ENCODE measurements at regions not wholly inside any gene's neighbourhood (a gene's known extent, or its start where the extent isn't known, plus 50 kb on each side); places are given as distances from the start of the nearest gene placed in this dataset.

- no peak for TF ChIP-seq CTCF (IDR thresholded peaks at IDR 0.05; ENCODE audit: low read length, missing control alignments)
- no peak for DNase-seq (ENCODE audit: low read depth)
- H3K4me3 ChIP-seq (replicated peaks; ENCODE audit: low read depth, low read length): no peak overlapping the region
Observed at GRCh38 chr13:73220966-73221720, 162.3 kb downstream of the KLF5 start.

GRCh38 chr13:73218181-73218580 is 159.4 kb downstream of the KLF5 start:
- DNase-seq (ENCODE audit: low read depth): no peak
- TF ChIP-seq CTCF (IDR thresholded peaks at IDR 0.05; ENCODE audit: low read length, missing control alignments): no peak
- no peak overlapping the region for H3K4me3 ChIP-seq (replicated peaks; ENCODE audit: low read depth, low read length)

- no peak for DNase-seq (ENCODE audit: low read depth)
- TF ChIP-seq CTCF (IDR thresholded peaks at IDR 0.05; ENCODE audit: low read length, missing control alignments): no peak
- no peak overlapping the region for H3K4me3 ChIP-seq (replicated peaks; ENCODE audit: low read depth, low read length)
Observed at GRCh38 chr13:73216381-73216831, 157.6 kb downstream of the KLF5 start.

- no peak overlapping the region for H3K4me3 ChIP-seq (replicated peaks; ENCODE audit: low read depth, low read length)
- peak; percentile 17 for DNase-seq (ENCODE audit: low read depth)
- TF ChIP-seq CTCF (IDR thresholded peaks at IDR 0.05; ENCODE audit: low read length, missing control alignments): no peak
Observed at GRCh38 chr13:73215823-73216222, 157.0 kb downstream of the KLF5 start.

- no peak overlapping the region for H3K4me3 ChIP-seq (replicated peaks; ENCODE audit: low read depth, low read length)
- no peak for DNase-seq (ENCODE audit: low read depth)
- TF ChIP-seq CTCF (IDR thresholded peaks at IDR 0.05; ENCODE audit: low read length, missing control alignments): no peak
Observed at GRCh38 chr13:73212482-73212881, 153.7 kb downstream of the KLF5 start.

GRCh38 chr13:73210218-73210883 is 151.5 kb downstream of the KLF5 start:
- no peak for DNase-seq (ENCODE audit: low read depth)
- no peak for TF ChIP-seq CTCF (IDR thresholded peaks at IDR 0.05; ENCODE audit: low read length, missing control alignments)
- H3K4me3 ChIP-seq (replicated peaks; ENCODE audit: low read depth, low read length): no peak overlapping the region

Data from fibroblast of pulmonary artery (primary cell).